OCI-M2 (cell line): ENCODE measurements at regions not wholly inside any gene's neighbourhood (a gene's known extent, or its start where the extent isn't known, plus 50 kb on each side); places are given as distances from the start of the nearest gene placed in this dataset.
"Not testable (repeated sequence)": the region's sequence is repeated elsewhere in the genome, so short reads cannot be mapped to it uniquely, and the experiment has no call there.

Source experiments
- DNase-seq: peaks from one replicate; lab custom pipeline; 2025; ENCODE audit not compliant: unreplicated experiment; lab: John Stamatoyannopoulos, UW

- no peak for DNase-seq
These were observed 433.6 kb upstream of the PPP1R2C start for GRCh38 chrX:43211570-43211969.

DNA sequence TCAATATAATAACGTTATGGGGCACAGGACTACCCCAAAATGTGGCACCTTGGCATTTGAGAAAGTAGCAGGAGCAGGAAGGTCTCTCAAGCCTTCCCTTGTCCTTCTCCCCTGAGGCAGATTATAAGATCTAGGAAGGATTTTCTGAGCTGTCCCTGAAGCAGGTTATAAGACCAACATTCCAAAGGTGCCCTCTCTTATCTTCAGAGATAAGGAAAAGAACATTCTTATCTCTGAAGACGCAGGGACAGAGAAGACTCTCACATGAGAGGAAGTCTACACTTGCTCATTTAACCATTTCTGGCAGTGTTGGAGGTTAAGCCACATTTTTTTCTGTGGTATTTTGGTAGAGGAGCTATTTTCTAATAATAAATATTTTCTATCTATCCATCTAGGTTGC is 437.9 kb upstream of the MAOA start:
- no peak for DNase-seq

DNA sequence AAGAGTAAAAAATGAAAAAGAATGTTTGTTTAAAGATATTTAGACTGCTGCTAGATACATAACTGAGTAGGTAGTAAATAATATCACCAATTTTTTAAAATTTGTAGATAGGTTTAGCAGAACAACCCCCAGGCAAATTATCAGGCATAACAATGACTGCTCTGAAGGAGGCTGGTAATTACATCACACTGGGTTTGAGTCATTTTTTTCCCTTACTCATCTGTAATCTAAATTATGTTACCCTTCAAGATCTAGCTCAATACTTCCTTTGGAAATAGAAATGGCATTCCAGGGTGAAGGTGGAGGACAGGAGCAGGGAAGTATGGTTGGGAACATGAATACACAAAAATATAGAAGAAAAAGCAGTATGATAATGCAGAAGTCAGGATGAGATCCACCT is 431.6 kb upstream of the MAOA start:
- no peak for DNase-seq

DNA sequence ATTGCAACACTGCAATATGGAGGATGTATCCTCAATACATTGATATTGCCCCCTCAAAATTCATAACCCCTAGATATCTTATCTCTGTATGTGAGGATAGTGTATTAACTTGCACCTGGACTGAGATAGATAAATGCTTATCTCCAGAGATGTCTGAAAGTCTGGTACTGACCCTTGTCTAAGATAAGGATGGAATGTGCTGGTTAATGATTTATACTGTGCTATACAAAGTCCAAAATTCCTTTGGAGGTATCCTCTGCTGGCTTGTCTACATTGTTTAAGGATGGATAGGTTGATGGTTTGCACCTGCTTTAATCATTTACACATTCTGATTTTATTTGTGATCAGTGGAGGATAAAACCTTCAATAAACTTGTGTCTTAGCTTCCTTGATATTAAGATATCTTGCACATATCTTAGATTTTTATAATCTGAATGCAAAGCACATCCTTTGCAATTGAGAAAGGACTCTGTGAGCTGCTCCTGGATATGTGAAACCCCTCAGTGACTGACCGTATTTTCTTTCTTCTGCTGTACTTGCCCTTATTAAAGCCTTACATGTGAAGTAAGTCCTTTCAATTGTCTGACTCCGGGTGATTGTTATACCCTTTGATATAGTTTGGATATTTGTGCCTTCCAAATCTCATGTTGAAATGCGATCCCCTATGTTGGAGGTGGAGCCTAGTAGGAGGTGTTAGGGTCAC is 430.3 kb upstream of the MAOA start:
- DNase-seq, result no peak

DNA sequence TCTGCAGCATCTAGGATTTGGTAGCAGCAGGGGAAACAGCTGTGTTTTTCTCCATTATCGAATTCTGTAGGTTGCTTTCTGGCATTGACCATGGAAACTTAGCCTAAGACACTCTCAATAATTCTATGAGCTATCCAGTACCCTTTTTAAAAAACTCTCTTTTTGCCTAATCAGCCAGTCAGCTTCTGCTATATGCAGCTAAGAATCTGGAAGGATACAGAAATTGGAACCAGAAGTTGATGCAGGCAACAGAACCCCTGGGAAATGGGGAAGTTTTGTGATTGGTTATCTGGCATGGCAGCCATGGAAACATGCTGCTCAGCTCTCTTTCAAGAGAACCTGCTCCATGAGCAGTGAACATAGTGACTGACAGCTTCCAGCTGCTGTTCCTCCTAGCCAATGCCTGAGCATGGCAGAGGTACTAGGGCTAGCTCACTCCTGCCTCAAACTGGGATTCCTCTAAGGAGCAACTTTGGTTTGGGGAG is 417.6 kb upstream of the MAOA start:
- DNase-seq, result no peak

- no peak for DNase-seq
These were observed 416.7 kb upstream of the MAOA start for GRCh38 chrX:43239356-43239755.

- no peak for DNase-seq
These were observed 400.5 kb upstream of the MAOA start for GRCh38 chrX:43255596-43255995.

- no peak for DNase-seq
These were observed 389.6 kb upstream of the MAOA start for GRCh38 chrX:43266487-43266886.

DNA sequence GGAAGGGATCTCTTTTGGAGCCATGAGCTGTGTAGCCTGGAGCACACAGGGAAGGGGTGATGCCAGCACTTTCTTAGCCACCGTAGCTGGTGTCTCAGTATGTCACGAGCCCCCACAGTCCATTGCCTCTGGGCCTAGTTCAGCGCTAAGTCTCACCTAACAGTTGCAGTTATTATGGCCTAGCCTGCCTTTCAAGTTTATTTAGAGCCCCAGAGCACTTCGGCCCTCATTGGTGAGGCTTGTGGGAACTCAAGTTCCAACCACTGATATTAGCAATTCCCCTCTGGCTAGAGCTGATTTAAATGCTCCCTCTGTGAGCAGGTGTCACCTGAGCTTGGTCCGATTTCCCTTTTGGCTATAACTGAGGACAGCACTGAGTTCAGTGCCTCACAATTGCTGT is 388.4 kb upstream of the MAOA start:
- no peak for DNase-seq

DNA sequence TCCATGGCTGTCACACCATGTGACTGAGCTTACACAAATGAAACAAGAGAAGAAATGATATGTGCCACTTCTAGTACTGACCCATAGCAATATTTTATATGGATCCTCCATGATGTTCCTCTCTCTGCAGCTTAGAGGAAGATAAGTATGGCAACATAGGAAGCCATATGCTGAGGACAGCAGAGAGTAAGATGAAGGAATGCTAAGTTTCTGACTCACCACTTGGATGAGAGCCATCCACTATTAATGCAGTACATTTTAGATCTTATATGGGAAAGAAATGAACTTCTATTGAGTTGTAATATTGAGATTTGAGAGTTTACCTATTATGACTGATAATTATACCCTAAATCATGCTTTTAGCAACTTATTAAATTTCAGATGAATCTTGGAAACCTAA is 386.9 kb upstream of the MAOA start:
- no peak for DNase-seq

GRCh38 chrX:43277879-43278278 is 378.2 kb upstream of the MAOA start:
- no peak for DNase-seq

DNA sequence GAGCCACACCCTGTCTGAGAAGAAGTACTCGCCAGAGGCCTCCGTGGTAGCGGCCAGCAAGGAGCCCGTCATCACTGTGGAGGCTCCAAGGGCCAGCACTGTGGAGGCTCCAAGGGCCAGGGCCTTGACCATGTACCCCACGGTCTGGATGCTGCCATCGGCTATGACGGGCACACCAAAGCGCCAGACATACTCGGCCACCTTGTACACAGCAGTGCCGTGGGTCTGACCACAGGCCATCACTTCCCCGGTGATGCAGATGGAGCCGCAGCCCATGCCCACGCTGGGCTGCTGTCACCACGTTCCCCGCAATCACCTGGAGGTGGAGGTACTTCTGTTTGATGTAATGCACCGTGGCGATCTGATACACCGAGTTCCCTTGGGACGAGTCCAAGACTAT is 377.7 kb upstream of the MAOA start:
- no peak for DNase-seq

GRCh38 chrX:43279341-43279808 is 376.7 kb upstream of the MAOA start:
- DNase-seq, result no peak

GRCh38 chrX:43283187-43283586 is 372.9 kb upstream of the MAOA start:
- DNase-seq, result no peak

DNA sequence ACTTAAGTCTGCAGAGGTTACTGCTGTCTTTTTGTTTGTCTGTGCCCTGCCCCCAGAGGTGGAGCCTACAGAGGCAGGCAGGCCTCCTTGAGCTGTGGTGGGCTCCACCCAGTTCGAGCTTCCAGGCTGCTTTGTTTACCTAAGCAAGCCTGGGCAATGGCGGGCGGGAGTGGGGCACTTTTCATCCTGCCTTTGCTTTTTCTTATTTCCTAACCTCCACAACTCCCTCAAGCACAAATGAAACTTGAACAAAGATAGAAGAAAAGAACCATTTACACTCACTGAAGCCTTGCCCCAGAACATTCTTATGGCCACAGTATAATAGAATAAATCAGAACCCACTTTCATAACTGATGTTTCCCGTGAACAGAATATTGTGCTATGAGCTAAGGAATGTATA is 344.5 kb upstream of the MAOA start:
- not testable (repeated sequence) for DNase-seq

DNA sequence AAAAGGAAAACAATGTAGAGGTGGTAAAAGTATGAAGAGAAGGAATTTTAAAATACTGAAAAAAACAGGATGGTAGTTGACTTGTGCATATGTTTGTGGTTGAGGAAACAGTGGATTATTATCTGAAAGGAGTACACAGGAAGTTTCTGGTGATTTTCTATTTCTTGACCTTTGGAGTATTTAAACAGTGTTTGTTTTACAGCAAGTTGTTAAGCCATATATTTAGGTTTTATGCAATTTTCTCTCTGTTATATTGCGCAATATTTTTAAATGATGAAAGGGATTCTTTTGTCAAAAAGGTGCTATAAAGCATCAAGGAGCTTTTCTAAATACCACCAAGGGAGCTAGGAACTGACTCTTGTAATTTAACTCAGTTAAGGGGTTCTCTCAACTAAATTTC is 343.1 kb upstream of the MAOA start:
- DNase-seq, result no peak

DNA sequence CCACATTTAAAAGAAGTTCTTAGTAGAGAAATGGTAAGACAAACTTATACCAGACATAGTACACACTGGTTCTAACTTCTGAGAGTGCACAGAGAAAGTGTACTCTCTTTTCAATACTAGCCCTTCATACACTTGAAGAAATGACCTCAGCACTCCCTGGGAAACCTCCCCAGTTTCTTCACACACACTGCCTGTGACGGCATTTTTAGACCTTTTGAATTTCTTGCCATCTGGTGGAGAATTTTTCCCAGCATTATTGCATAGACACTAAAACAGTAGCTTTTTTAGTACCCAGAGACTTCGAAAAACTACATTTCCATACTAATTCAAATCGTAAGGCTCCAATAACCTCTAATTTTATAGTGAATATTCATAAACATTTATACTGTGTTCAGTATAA is 341.6 kb upstream of the MAOA start:
- DNase-seq, result no peak

DNA sequence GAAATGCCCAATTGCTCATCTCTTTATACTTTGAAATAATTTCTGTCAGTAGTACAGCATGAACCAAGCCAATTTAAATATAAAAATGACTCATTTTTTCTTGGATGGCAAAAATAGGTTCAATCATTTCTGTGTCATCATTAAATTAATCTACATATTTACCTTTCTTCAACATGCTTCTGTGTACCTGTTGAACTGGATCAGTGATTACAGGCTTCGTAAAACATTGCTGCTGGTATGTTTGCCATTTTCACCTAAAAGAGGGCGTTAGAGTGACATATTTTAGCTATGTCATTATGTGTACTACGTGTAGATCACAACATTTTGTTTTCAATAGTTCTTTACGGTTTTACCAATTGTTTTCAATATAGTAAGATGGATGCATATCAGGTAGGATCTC is 340.5 kb upstream of the MAOA start:
- DNase-seq, result no peak

DNA sequence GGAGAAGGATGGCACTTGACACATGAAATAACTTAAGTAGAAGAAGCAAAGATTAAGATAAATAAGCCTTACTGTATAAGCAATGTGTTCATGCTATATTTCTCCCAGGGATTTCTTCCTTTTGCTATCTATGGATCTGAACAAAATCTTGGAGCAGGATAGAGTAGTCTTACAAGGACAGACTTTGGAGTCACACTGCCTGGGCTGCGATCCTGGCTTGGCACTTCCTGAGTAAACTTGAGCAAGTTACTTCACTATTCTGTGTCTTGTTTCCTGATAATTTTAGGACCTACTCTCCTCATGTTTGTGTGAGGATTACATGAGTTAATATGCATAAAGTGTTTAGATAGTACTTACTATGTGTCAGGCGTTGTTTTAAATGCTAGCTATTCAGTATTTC is 340.0 kb upstream of the MAOA start:
- no peak for DNase-seq

DNA sequence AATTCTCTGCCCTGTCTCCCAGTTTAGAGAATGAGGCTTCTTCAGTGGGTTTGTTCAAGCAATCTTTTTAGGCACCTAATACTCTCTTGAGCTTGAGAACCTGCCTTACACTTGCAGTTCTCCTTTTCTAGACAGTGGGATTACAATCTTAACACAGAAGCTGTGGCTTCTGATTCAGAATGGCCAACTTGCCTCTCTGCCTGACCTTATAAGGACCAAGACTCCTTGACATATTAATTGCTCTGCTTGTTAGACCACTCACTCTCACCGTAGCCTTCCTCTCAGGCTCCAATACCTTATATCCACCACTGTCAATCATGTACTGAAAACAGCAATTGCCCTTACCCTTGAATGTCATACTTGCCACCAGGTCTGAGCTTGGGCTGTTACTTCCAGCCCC is 338.7 kb upstream of the MAOA start:
- no peak for DNase-seq

- no peak for DNase-seq
These were observed 327.6 kb upstream of the MAOA start for GRCh38 chrX:43328358-43328946.

DNA sequence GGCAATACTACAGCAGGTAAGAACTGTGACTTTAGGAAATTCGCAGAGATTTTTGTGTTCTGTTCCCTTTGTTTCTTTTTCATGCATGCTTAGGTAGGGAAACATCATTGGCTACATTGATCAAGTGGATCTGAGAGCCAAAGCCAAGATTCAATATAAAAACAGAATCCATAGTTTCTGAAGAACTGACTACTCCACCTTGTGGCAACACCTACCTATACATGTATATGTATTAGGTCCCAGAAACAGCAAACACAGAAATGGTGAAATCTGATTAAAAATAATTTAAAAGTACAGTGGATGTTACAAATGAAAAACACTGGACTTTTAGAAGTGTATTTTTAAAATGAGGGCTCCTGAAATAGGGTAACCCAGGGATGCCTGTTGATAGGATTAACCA is 322.6 kb upstream of the MAOA start:
- no peak for DNase-seq

DNA sequence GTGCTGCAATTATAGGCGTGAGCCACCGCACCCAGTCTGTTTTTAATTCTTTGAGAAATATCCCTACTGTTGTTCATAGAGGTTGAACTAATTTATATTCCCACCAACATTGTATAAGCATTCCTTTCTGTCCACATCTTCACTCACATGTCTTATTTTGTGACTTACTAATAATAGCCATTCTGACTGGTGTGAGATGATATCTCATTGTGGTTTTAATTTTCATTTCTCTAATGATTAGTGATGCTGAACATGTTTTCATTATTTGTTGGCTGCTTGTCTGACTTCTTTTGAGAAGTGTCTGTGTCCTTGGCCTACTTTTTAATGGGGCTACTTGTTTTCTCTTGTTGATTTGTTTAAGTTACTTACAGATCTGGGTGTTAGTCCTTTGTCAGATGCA is 310.9 kb upstream of the MAOA start:
- no peak for DNase-seq
